CD4-positive, alpha-beta memory T cell (primary cell): ENCODE measurements at regions not wholly inside any gene's neighbourhood (a gene's known extent, or its start where the extent isn't known, plus 50 kb on each side); places are given as distances from the start of the nearest gene placed in this dataset.

ENCODE experiments used
- CTCF ChIA-PET: fragments of 350-600 bp; sonication (Branson Sonifier 250); formaldehyde crosslinking; loops from one replicate; lab custom pipeline; 2021; ENCODE audit warnings: inconsistent platforms; ENCODE audit not compliant: partially characterized antibody; lab: Charles Lee
- POLR2A ChIA-PET: fragments of 350-600 bp; sonication (Branson Sonifier 250); formaldehyde crosslinking; loops from one replicate; lab custom pipeline; 2021; ENCODE audit not compliant: partially characterized antibody; lab: Charles Lee
- DNase-seq, 5 donors: peaks; one replicate each; pipeline versions ENCODE4 v3.0.0 to v3.0.0-alpha.2; 2020 to 2022; ENCODE audit warnings: mixed read lengths in 1 of 5
- H3K27ac ChIP-seq: one replicate; pipeline ENCODE4 v1.7.0; 2013; ENCODE audit warnings: low read depth, low read length
- H3K27me3 ChIP-seq: 2 replicates; pipeline ENCODE4 v1.7.0; 2013; ENCODE audit warnings: mild to moderate bottlenecking, low read length, moderate library complexity; ENCODE audit not compliant: insufficient read depth
- H3K36me3 ChIP-seq: 2 replicates; pipeline ENCODE4 v1.7.0; 2013; ENCODE audit warnings: mild to moderate bottlenecking, low read length, moderate library complexity; ENCODE audit not compliant: insufficient read depth
- H3K4me1 ChIP-seq: 2 replicates; pipeline ENCODE4 v1.7.0; 2013; ENCODE audit warnings: mild to moderate bottlenecking, low read length, moderate library complexity; ENCODE audit not compliant: insufficient read depth
- H3K4me3 ChIP-seq, 2 donors: one replicate each; pipeline ENCODE4 v1.7.0; 2013; ENCODE audit warnings: low read length in 2 of 2, mild to moderate bottlenecking in 1 of 2
- H3K9me3 ChIP-seq, 2 donors: one replicate each; pipeline ENCODE4 v1.7.0; 2013; ENCODE audit warnings: low read length in 2 of 2, control low read depth in 1 of 2; ENCODE audit not compliant: control insufficient read depth in 1 of 2
- H3K27ac Mint-ChIP-seq, 7 donors: one replicate each; pipeline ENCODE4 v1.8.0; 2020 to 2021; ENCODE audit warnings: mixed read lengths in 7 of 7, mild to moderate bottlenecking in 6 of 7, inconsistent platforms in 3 of 7, moderate library complexity in 3 of 7
- H3K27me3 Mint-ChIP-seq, 2 donors: one replicate each; pipeline ENCODE4 v1.8.0; 2020 to 2021; ENCODE audit warnings: mixed read lengths in 2 of 2
- H3K36me3 Mint-ChIP-seq, 2 donors: one replicate each; pipeline ENCODE4 v1.8.0; 2020 to 2021; ENCODE audit warnings: mixed read lengths in 2 of 2, inconsistent platforms in 1 of 2, mild to moderate bottlenecking in 1 of 2
- H3K4me1 Mint-ChIP-seq, 4 donors: one replicate each; pipeline ENCODE4 v1.8.0; 2020 to 2021; ENCODE audit warnings: mixed read lengths in 4 of 4, mild to moderate bottlenecking in 1 of 4
- H3K4me3 Mint-ChIP-seq, 8 donors: one replicate each; pipeline ENCODE4 v1.8.0; 2020 to 2021; ENCODE audit warnings: mixed read lengths in 8 of 8, mild to moderate bottlenecking in 7 of 8, moderate library complexity in 6 of 8, inconsistent platforms in 3 of 8
- H3K9me3 Mint-ChIP-seq, 8 donors: one replicate each; pipeline ENCODE4 v1.8.0; 2020 to 2021; ENCODE audit warnings: mixed read lengths in 8 of 8, mild to moderate bottlenecking in 5 of 8, inconsistent platforms in 3 of 8, moderate library complexity in 1 of 8
- intact Hi-C: fragments of 100-400 bp; cut with micrococcal nuclease; formaldehyde crosslinking; loops from one replicate; pipeline ENCODE4 v1.15.1; 2023

DNA sequence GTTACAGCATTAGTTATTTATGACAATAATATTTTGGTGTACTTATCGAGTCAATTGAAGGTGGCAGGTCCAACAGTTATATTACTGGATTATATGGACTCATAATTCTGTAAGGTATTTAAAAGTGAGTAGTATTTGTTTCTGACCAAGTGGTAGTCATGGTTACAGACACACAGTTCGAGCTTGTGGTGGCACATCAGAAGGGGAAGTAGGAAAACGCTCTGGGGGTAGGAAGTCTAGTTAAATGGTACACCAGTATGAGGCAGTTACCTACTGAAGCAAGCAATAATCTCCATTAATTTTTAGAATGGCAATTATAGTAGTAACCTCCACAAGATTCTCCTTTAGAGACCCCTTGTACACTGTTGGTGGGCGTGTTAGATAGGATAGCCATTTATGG, 541.2 kb downstream of the ETV1 start:
- no peaks in the 10 kb centered on the region for H3K36me3 Mint-ChIP-seq
- ChIA-PET CTCF (no interaction called here), POLR2A (no interaction called here)
- H3K4me1 ChIP-seq, result no peaks in the 10 kb centered on the region
- intact Hi-C loops, result no loop called here
- H3K9me3 ChIP-seq, result no peaks in the 10 kb centered on the region
- DNase-seq, result no peak
- no peaks in the 10 kb centered on the region for H3K27me3 ChIP-seq
- H3K36me3 ChIP-seq, result no peaks in the 10 kb centered on the region
- H3K27ac Mint-ChIP-seq, result no peak overlapping the region
- H3K4me3 Mint-ChIP-seq, result no peak overlapping the region
- no peaks in the 10 kb centered on the region for H3K4me1 Mint-ChIP-seq
- H3K27ac ChIP-seq, result no peak overlapping the region
- peaks cover 0 to 3% (median 0%) of the 10 kb centered on the region in 8 donors for H3K9me3 Mint-ChIP-seq
- no peak overlapping the region for H3K4me3 ChIP-seq
- H3K27me3 Mint-ChIP-seq, result no peaks in the 10 kb centered on the region

DNA sequence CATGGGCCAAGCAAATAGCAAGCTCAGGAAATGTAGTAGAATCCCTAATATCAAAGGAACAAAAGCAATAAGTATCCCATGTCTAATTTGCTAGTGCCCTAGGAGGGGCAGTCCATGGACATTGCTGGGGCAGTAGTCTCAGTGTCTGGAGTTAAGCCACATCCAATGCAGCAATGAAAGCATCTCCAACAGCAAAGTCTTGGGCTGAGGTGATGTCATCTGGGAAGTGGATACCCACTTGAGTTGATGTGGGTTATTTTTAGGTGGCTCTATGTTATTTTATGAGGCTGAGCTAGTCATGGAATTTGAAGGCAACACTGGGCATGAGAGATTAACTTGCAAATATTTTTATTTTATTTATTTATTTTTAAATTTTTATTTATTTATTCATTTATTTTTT, 540.0 kb downstream of the ETV1 start:
- no peak overlapping the region for H3K4me3 ChIP-seq

DNA sequence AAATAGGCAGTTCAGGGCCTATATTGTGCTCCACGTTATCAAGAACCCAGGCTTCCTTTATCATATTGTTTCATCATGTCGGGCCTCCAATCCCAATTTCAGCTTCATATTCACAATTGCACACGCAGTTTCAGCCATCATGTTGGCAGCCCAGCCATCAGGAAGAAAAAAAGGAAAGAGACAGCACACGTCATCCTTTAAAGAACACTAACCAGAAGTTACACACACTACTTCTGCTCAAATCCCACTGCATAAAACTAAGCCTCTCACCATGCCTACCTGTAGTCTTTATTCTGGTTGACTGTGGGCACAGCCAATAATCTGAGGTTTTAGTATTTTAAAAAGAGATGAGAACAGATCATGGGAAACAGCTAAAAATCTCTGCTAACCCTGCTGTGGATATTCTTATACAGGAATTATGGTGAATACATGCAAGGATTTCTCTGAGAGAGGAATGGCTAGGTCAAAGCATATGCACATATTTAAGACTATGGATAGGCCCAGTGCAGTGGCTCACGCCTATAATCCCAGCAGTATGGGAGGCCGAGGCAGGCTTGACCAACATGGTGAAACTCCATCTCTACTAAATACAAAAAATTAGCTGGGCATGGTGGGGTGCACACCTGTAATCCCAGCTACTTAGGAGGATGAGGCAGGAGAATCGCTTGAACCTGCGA, 534.4 kb downstream of the ETV1 start:
- ChIA-PET POLR2A (no interaction called here), CTCF (no interaction called here)
- H3K36me3 ChIP-seq, result no peaks in the 10 kb centered on the region
- no peak overlapping the region for H3K4me3 ChIP-seq
- no peaks in the 10 kb centered on the region for H3K4me1 ChIP-seq
- peaks cover 0 to 2% (median 0%) of the 10 kb centered on the region in 8 donors for H3K9me3 Mint-ChIP-seq
- H3K27ac ChIP-seq, result no peak overlapping the region
- no peak overlapping the region for H3K27ac Mint-ChIP-seq
- no peaks in the 10 kb centered on the region for H3K9me3 ChIP-seq
- H3K27me3 ChIP-seq, result no peaks in the 10 kb centered on the region
- no peaks in the 10 kb centered on the region for H3K36me3 Mint-ChIP-seq
- no peaks in the 10 kb centered on the region for H3K4me1 Mint-ChIP-seq
- DNase-seq, result no peak
- intact Hi-C loops, result no loop called here
- H3K4me3 Mint-ChIP-seq, result no peak overlapping the region
- H3K27me3 Mint-ChIP-seq, result no peaks in the 10 kb centered on the region

More for the DNA sequence above, 540.0 kb downstream of the ETV1 start:
- ChIA-PET POLR2A (no interaction called here), CTCF (no interaction called here)
- Mint-ChIP-seq H3K4me1 (no peaks in the 10 kb centered on the region), H3K36me3 (no peaks in the 10 kb centered on the region), H3K4me3 (no peak overlapping the region), H3K27ac (no peak overlapping the region), H3K27me3 (no peaks in the 10 kb centered on the region), H3K9me3 (peaks cover 0 to 3% (median 0%) of the 10 kb centered on the region in 8 donors)
- DNase-seq, result no peak
- Histone ChIP-seq H3K36me3 (no peaks in the 10 kb centered on the region), H3K27ac (no peak overlapping the region), H3K4me1 (no peaks in the 10 kb centered on the region), H3K27me3 (no peaks in the 10 kb centered on the region), H3K9me3 (no peaks in the 10 kb centered on the region)
- intact Hi-C loops, result no loop called here

DNA sequence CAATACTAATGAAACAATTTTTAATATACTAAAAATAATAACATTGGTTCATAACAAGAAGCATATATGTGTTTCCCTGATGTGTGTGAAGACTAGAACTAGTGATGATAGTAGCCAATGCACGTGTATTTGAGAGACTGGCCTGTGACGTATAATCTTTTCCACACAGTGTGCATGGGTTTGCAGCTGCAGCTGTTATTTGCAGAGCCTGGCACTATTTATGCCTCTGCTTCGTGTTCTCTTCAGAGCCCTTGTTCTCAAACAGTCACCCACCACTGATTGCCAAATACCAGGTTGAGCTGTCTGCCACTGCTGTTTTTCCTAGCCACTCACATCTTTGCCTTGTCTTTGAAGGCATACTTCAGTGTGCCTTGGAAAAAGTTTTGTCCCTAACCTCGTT, 531.7 kb downstream of the ETV1 start:
- CTCF ChIA-PET, result no interaction called here
- Mint-ChIP-seq H3K27me3 (no peaks in the 10 kb centered on the region), H3K36me3 (no peaks in the 10 kb centered on the region), H3K4me1 (no peaks in the 10 kb centered on the region), H3K4me3 (no peak overlapping the region), H3K27ac (no peak overlapping the region), H3K9me3 (peaks cover 0 to 2% (median 0%) of the 10 kb centered on the region in 8 donors)
- Histone ChIP-seq H3K27me3 (no peaks in the 10 kb centered on the region), H3K9me3 (no peaks in the 10 kb centered on the region), H3K4me1 (no peaks in the 10 kb centered on the region), H3K27ac (no peak overlapping the region), H3K4me3 (no peak overlapping the region), H3K36me3 (no peaks in the 10 kb centered on the region)
- intact Hi-C loops, result no loop called here
- POLR2A ChIA-PET, result no interaction called here
- DNase-seq, result no peak

DNA sequence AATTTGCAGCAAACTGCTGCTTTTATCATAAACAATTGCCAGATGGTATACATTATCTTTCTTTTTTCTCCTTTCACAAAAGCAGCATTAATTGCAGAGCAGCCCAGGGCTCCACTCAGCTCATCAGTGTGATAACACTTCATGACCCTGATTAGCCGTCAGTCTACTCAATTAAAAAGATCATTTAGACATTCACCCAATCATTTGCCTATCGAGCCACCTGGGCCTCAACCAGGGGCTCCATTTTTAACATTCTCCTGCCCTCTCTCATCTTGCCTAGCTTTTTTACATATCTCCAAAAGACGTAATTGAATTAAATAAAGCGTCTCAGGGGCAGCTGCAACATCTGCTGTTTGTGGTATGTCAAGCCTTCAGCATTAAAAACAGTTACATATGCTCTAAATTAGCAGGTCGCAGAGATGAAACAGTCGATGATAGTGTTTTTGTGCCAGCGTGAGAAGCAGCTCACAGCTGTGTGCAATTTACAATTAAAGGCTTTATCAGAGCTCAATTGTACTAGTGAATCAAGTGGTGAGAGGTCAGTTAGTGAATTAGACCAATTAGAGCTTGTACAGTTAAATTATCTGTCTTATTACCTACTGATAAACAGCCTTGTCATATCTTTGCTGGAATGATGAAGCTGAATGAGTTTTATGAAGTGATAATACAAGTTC, 522.5 kb downstream of the ETV1 start:
- Mint-ChIP-seq H3K27ac (no peak overlapping the region), H3K9me3 (no peaks in the 10 kb centered on the region), H3K4me1 (no peaks in the 10 kb centered on the region), H3K36me3 (no peaks in the 10 kb centered on the region), H3K4me3 (no peak overlapping the region), H3K27me3 (no peaks in the 10 kb centered on the region)
- Histone ChIP-seq H3K27me3 (no peaks in the 10 kb centered on the region), H3K36me3 (no peaks in the 10 kb centered on the region), H3K27ac (no peak overlapping the region), H3K4me1 (no peaks in the 10 kb centered on the region), H3K4me3 (no peak overlapping the region), H3K9me3 (no peaks in the 10 kb centered on the region)
- no peak for DNase-seq
- intact Hi-C loops, result no loop called here
- ChIA-PET CTCF (no interaction called here), POLR2A (no interaction called here)

DNA sequence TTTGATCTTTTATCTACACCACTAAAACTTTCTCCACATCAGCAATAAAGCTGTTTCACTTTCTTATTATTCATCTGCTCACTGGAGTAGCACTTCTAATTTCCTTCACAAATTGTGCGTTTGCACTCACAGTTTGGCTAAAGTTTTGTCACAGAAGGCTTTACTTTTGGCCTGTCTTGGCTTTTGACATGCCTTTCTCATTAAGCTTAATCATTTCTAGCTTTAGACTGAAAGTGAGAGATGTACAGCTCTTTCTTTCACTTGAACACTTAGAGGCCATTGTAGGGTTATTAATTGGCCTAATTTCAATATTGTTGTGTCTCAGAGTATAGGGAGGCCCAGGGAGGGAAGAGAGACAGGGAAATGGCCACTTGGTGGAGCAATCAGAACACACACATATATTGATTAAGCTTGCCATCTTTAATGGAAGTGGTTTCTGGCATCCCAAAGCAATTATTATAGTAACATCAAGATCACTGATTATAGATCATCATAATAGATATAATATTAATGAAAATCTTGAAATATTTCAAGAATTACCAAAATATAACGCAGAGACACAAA, 512.5 kb downstream of the ETV1 start:
- H3K9me3 Mint-ChIP-seq, result peaks cover 0 to 2% (median 0%) of the 10 kb centered on the region in 8 donors
- no peaks in the 10 kb centered on the region for H3K36me3 Mint-ChIP-seq
- no peaks in the 10 kb centered on the region for H3K27me3 ChIP-seq
- H3K27ac Mint-ChIP-seq, result no peak overlapping the region
- ChIA-PET CTCF (no interaction called here), POLR2A (no interaction called here)
- no peaks in the 10 kb centered on the region for H3K27me3 Mint-ChIP-seq
- no peak overlapping the region for H3K4me3 ChIP-seq
- no peak for DNase-seq
- no peak overlapping the region for H3K27ac ChIP-seq
- intact Hi-C loops, result loop anchor here (2.0 kb wide), 1 partner anchor 982 kb away; no protein-coding TSS in a partner anchor
- no peaks in the 10 kb centered on the region for H3K4me1 ChIP-seq
- H3K4me1 Mint-ChIP-seq, result peaks cover 0 to 3% (median 0%) of the 10 kb centered on the region in 4 donors
- H3K36me3 ChIP-seq, result no peaks in the 10 kb centered on the region
- no peaks in the 10 kb centered on the region for H3K9me3 ChIP-seq
- H3K4me3 Mint-ChIP-seq, result no peak overlapping the region

DNA sequence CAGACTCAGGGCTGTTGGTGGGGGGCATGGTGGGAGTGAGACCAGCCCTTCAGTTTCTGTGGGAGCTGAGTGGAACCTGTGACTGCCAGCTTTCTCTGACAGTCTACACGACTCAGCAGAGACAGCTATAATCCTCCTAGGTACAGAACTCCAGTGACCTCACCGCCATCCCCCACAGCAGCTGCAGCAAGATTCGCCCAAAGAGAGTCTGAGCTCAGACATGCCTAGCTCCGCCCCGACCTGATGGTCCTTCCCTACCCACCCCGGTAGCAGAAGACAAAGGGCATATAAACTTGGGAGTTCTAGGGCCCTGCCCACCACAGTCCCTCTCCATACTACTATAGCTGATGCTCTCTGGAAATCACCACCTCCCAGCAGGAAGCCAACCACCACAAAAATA, 500.1 kb downstream of the ETV1 start:
- Histone ChIP-seq H3K9me3 (no peaks in the 10 kb centered on the region), H3K27ac (no peak overlapping the region), H3K4me3 (no peak overlapping the region), H3K36me3 (no peaks in the 10 kb centered on the region), H3K4me1 (no peaks in the 10 kb centered on the region), H3K27me3 (no peaks in the 10 kb centered on the region)
- DNase-seq, result no peak
- Mint-ChIP-seq H3K27me3 (no peaks in the 10 kb centered on the region), H3K9me3 (peaks cover 0 to 3% (median 0%) of the 10 kb centered on the region in 8 donors), H3K4me1 (no peaks in the 10 kb centered on the region), H3K4me3 (no peak overlapping the region), H3K27ac (no peak overlapping the region), H3K36me3 (no peaks in the 10 kb centered on the region)
- POLR2A ChIA-PET, result no interaction called here
- CTCF ChIA-PET, result no interaction called here
- intact Hi-C loops, result no loop called here
